Bone marrow (tissue), 2 donors: ENCODE measurements at regions not wholly inside any gene's neighbourhood (a gene's known extent, or its start where the extent isn't known, plus 50 kb on each side); places are given as distances from the start of the nearest gene placed in this dataset.
"Not testable (repeated sequence)": the region's sequence is repeated elsewhere in the genome, so short reads cannot be mapped to it uniquely, and the experiment has no call there.

ENCODE experiments used
- DNase-seq, 2 donors: peaks; one replicate each; lab custom pipeline; 2025; lab: John Stamatoyannopoulos, UW

- no peak for DNase-seq
These were observed 911.1 kb downstream of the KCNT2 start for GRCh38 chr1:195697130-195697529.

GRCh38 chr1:195686764-195687163, 921.5 kb downstream of the KCNT2 start:
- DNase-seq = no peak

GRCh38 chr1:195664628-195665027, 943.6 kb downstream of the KCNT2 start:
- DNase-seq = no peak

GRCh38 chr1:195663549-195664280, 944.5 kb downstream of the KCNT2 start:
- DNase-seq = no peak

- no peak for DNase-seq
These were observed 951.5 kb downstream of the KCNT2 start for GRCh38 chr1:195656780-195657179.

GRCh38 chr1:195648875-195649274, 959.4 kb downstream of the KCNT2 start:
- not testable (repeated sequence) for DNase-seq

GRCh38 chr1:195637539-195637938, 970.7 kb downstream of the KCNT2 start:
- no peak for DNase-seq

- DNase-seq = no peak
These were observed 990.0 kb downstream of the KCNT2 start for GRCh38 chr1:195618287-195618686.

- DNase-seq = no peak
These were observed 991.1 kb downstream of the KCNT2 start for GRCh38 chr1:195617106-195617505.

- DNase-seq = no peak
These were observed 999.4 kb downstream of the KCNT2 start for GRCh38 chr1:195608883-195609282.

GRCh38 chr1:195606483-195606882, 1001.8 kb downstream of the KCNT2 start:
- DNase-seq = no peak

GRCh38 chr1:195604287-195604686, 1004.0 kb downstream of the KCNT2 start:
- DNase-seq = no peak

GRCh38 chr1:195597891-195598290, 1010.3 kb downstream of the KCNT2 start:
- no peak for DNase-seq

GRCh38 chr1:195594773-195595172, 1013.5 kb downstream of the KCNT2 start:
- no peak for DNase-seq

- no peak for DNase-seq
These were observed 1013.9 kb downstream of the KCNT2 start for GRCh38 chr1:195594322-195594721.

- no peak for DNase-seq
These were observed 1016.1 kb downstream of the KCNT2 start for GRCh38 chr1:195591917-195592672.

GRCh38 chr1:195590649-195591048, 1017.6 kb downstream of the KCNT2 start:
- DNase-seq = no peak

- DNase-seq = no peak
These were observed 1023.2 kb downstream of the KCNT2 start for GRCh38 chr1:195584870-195585624.

- DNase-seq = no peak
These were observed 1027.3 kb downstream of the KCNT2 start for GRCh38 chr1:195580988-195581387.

- DNase-seq = no peak
These were observed 1030.5 kb downstream of the KCNT2 start for GRCh38 chr1:195577748-195578147.

GRCh38 chr1:195576641-195577040, 1031.6 kb downstream of the KCNT2 start:
- no peak for DNase-seq

- no peak for DNase-seq
These were observed 1033.7 kb downstream of the KCNT2 start for GRCh38 chr1:195574511-195574910.

- no peak for DNase-seq
These were observed 1038.3 kb downstream of the KCNT2 start for GRCh38 chr1:195569934-195570333.
